DND-41 (cell line): ENCODE measurements at regions not wholly inside any gene's neighbourhood (a gene's known extent, or its start where the extent isn't known, plus 50 kb on each side); places are given as distances from the start of the nearest gene placed in this dataset.

Experiments
- ATAC-seq: fragments of 200-7000 bp; cut with Tn5 transposase; 3 replicates; pipeline ENCODE4 v1.9.1; 2021; ENCODE audit warnings: low read depth; ENCODE audit not compliant: insufficient read depth
- DNase-seq: peaks from one replicate; pipeline ENCODE4 v3.0.0-alpha.2; 2020
- H2AFZ ChIP-seq: 2 replicates; pipeline ENCODE4 v1.6.0; 2012; ENCODE audit warnings: low read depth, low read length
- H3K27ac ChIP-seq: 2 replicates; pipeline ENCODE4 v1.5.1; 2012; ENCODE audit warnings: low read length, inconsistent platforms
- H3K27me3 ChIP-seq: fragments of 200-600 bp; sonication (generic); 2 replicates; pipeline ENCODE4 v1.6.0; 2012; ENCODE audit warnings: low read length, mild to moderate bottlenecking, inconsistent platforms; ENCODE audit not compliant: insufficient read depth, poor library complexity
- H3K36me3 ChIP-seq: 2 replicates; pipeline ENCODE4 v1.5.1; 2012; ENCODE audit warnings: low read length, inconsistent platforms; ENCODE audit not compliant: insufficient read depth
- H3K4me1 ChIP-seq: 2 replicates; pipeline ENCODE4 v1.5.1; 2012; ENCODE audit warnings: mild to moderate bottlenecking, low read length; ENCODE audit not compliant: insufficient read depth
- H3K4me2 ChIP-seq: 2 replicates; pipeline ENCODE4 v1.6.0; 2012; ENCODE audit warnings: mild to moderate bottlenecking, moderate library complexity, low read length, inconsistent platforms; ENCODE audit not compliant: insufficient read depth
- H3K4me3 ChIP-seq, 2 experiments: fragments of 200-600 bp in 1 of 2; shearing (Covaris generic) in 1 of 2; 2 replicates each; pipeline ENCODE4 v1.5.1; 2012 to 2016; ENCODE audit warnings: inconsistent platforms in 2 of 2, low read length in 2 of 2, mild to moderate bottlenecking in 2 of 2, low read depth in 1 of 2, moderate library complexity in 1 of 2
- H3K79me2 ChIP-seq: 2 replicates; pipeline ENCODE4 v1.6.0; 2012; ENCODE audit warnings: low read length, inconsistent platforms; ENCODE audit not compliant: insufficient read depth
- H3K9ac ChIP-seq: 2 replicates; pipeline ENCODE4 v1.6.0; 2012; ENCODE audit warnings: low read depth, mild to moderate bottlenecking, inconsistent platforms, low read length, moderate library complexity
- H3K9me3 ChIP-seq: 2 replicates; pipeline ENCODE4 v1.5.1; 2012; ENCODE audit warnings: low read length, moderate library complexity, mild to moderate bottlenecking, inconsistent platforms; ENCODE audit not compliant: insufficient read depth, severe bottlenecking
- H4K20me1 ChIP-seq: 2 replicates; pipeline ENCODE4 v1.6.0; 2012; ENCODE audit warnings: low read length; ENCODE audit not compliant: insufficient read depth
- CTCF ChIP-seq: IDR thresholded peaks from 2 replicates; pipeline ENCODE4 v1.5.1; 2012; ENCODE audit warnings: borderline replicate concordance, low read length, moderate library complexity, mild to moderate bottlenecking; ENCODE audit not compliant: poor library complexity, severe bottlenecking; ENCODE audit errors: extremely low read depth
- EZH2 ChIP-seq: IDR thresholded peaks from 3 replicates; pipeline ENCODE4 v1.6.1; 2012; ENCODE audit warnings: borderline replicate concordance, low read depth, mild to moderate bottlenecking, moderate library complexity, low read length, inconsistent platforms; ENCODE audit not compliant: severe bottlenecking

GRCh38 chr14:21735639-21736307 lies 62.2 kb upstream of the OR4E1 start:
- Histone ChIP-seq H3K9ac (no peak overlapping the region), H3K27ac (no peak overlapping the region), H2AFZ (no peak overlapping the region), H3K36me3 (no peaks in the 10 kb centered on the region), H3K9me3 (no peaks in the 10 kb centered on the region), H3K4me1 (no peaks in the 10 kb centered on the region), H3K27me3 (peaks cover 16% of the 10 kb centered on the region), H4K20me1 (no peaks in the 10 kb centered on the region), H3K4me3 (no peak overlapping the region), H3K4me2 (no peak overlapping the region), H3K79me2 (no peaks in the 10 kb centered on the region)
- ATAC-seq = no peak
- TF ChIP-seq EZH2 (no peak), CTCF (peak; percentile 1)
- no peak for DNase-seq

GRCh38 chr14:21735200-21735599 lies 61.6 kb upstream of the OR4E1 start:
- Histone ChIP-seq H3K9me3 (no peaks in the 10 kb centered on the region), H3K4me3 (no peak overlapping the region), H3K27me3 (peaks cover 12% of the 10 kb centered on the region), H2AFZ (no peak overlapping the region), H3K9ac (no peak overlapping the region), H3K27ac (no peak overlapping the region), H4K20me1 (no peaks in the 10 kb centered on the region), H3K4me1 (no peaks in the 10 kb centered on the region), H3K79me2 (no peaks in the 10 kb centered on the region), H3K36me3 (no peaks in the 10 kb centered on the region), H3K4me2 (no peak overlapping the region)
- DNase-seq = no peak
- TF ChIP-seq EZH2 (no peak), CTCF (no peak)
- ATAC-seq = no peak

GRCh38 chr14:21734457-21735074 lies 60.9 kb upstream of the OR4E1 start:
- no peaks in the 10 kb centered on the region for H3K4me1 ChIP-seq
- no peak overlapping the region for H3K4me3 ChIP-seq
- H3K79me2 ChIP-seq = no peaks in the 10 kb centered on the region
- H3K4me2 ChIP-seq = no peak overlapping the region
- TF ChIP-seq EZH2 (no peak), CTCF (peak; percentile 87)
- peak; percentile 33 for DNase-seq
- peak; percentile 48; the same call in 1 of the 3 replicates for ATAC-seq
- no peaks in the 10 kb centered on the region for H3K9me3 ChIP-seq
- H4K20me1 ChIP-seq = no peaks in the 10 kb centered on the region
- no peak overlapping the region for H2AFZ ChIP-seq
- no peaks in the 10 kb centered on the region for H3K36me3 ChIP-seq
- H3K27ac ChIP-seq = no peak overlapping the region
- H3K9ac ChIP-seq = no peak overlapping the region
- H3K27me3 ChIP-seq = peaks cover 12% of the 10 kb centered on the region
